Stomach (tissue), 4 donors: ENCODE measurements at regions not wholly inside any gene's neighbourhood (a gene's known extent, or its start where the extent isn't known, plus 50 kb on each side); places are given as distances from the start of the nearest gene placed in this dataset.

Experiments used
- EP300 ChIP-seq: sonication (generic); formaldehyde crosslinking; IDR thresholded peaks from one replicate; pipeline ENCODE4 v1.6.1; 2017; ENCODE audit warnings: antibody characterized with exemption
- TF ChIP-seq, protein P1 (sequence below), 7 experiments: fragments of 450-650 bp in 4 of 7; fragments of 200-600 bp in 3 of 7; sonication (generic) in 3 of 7; IDR thresholded peaks; one replicate each; pipeline ENCODE4 v1.5.1; 2016 to 2019; ENCODE audit warnings: antibody characterized with exemption in 7 of 7, control low read depth in 2 of 7, mild to moderate bottlenecking in 1 of 7

DNA sequence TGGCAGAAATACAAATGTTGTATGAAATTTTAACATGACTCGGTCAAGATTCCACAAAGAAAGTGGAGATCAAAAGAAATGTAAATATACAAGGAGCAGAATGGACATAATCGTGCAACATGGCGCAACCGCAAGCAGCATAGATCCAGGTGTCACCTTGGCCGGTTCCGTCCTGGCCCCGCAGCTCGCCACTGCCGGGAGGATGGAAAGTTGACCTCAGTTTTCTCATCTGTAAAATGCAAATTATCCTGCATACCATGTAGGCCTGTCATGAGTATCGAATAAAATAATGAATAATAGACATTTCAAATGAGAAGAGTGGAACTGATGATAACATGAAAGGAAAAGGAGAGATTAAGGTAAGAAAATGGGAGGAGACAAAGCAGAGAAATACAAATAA lies 427.3 kb upstream of the SMIM21 start:
- no peak for TF ChIP-seq EP300
- TF ChIP-seq, protein P1, sequence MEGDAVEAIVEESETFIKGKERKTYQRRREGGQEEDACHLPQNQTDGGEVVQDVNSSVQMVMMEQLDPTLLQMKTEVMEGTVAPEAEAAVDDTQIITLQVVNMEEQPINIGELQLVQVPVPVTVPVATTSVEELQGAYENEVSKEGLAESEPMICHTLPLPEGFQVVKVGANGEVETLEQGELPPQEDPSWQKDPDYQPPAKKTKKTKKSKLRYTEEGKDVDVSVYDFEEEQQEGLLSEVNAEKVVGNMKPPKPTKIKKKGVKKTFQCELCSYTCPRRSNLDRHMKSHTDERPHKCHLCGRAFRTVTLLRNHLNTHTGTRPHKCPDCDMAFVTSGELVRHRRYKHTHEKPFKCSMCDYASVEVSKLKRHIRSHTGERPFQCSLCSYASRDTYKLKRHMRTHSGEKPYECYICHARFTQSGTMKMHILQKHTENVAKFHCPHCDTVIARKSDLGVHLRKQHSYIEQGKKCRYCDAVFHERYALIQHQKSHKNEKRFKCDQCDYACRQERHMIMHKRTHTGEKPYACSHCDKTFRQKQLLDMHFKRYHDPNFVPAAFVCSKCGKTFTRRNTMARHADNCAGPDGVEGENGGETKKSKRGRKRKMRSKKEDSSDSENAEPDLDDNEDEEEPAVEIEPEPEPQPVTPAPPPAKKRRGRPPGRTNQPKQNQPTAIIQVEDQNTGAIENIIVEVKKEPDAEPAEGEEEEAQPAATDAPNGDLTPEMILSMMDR (IDR thresholded peaks at IDR 0.05): no peak
